ENCODE measurements at regions not wholly inside any gene's neighbourhood (a gene's known extent, or its start where the extent isn't known, plus 50 kb on each side); places are given as distances from the start of the nearest gene placed in this dataset.

- TF ChIP-seq EZH2 (IDR thresholded peaks at IDR 0.05; ENCODE audit: insufficient read depth, low read length) (no peak), CTCF (IDR thresholded peaks at IDR 0.05; ENCODE audit: insufficient read depth, low read depth, low read length) (no peak)
Measured at GRCh38 chr16:86447228-86447627, 63.1 kb upstream of the FOXF1 start.

All from astrocyte (in vitro differentiated cells and primary cell).